Stomach (tissue), 4 donors: ENCODE measurements at regions not wholly inside any gene's neighbourhood (a gene's known extent, or its start where the extent isn't known, plus 50 kb on each side); places are given as distances from the start of the nearest gene placed in this dataset.

Source experiments
- POLR2A ChIP-seq, 4 donors: fragments of 450-650 bp; IDR thresholded peaks; one replicate each; pipeline ENCODE4 v1.6.1; 2016; ENCODE audit warnings: antibody characterized with exemption in 4 of 4, control low read depth in 2 of 4, mild to moderate bottlenecking in 1 of 4, moderate library complexity in 1 of 4
- TF ChIP-seq, protein P1 (sequence below), 7 experiments: fragments of 450-650 bp in 4 of 7; fragments of 200-600 bp in 3 of 7; sonication (generic) in 3 of 7; IDR thresholded peaks; one replicate each; pipeline ENCODE4 v1.5.1; 2016 to 2019; ENCODE audit warnings: antibody characterized with exemption in 7 of 7, control low read depth in 2 of 7, mild to moderate bottlenecking in 1 of 7

DNA sequence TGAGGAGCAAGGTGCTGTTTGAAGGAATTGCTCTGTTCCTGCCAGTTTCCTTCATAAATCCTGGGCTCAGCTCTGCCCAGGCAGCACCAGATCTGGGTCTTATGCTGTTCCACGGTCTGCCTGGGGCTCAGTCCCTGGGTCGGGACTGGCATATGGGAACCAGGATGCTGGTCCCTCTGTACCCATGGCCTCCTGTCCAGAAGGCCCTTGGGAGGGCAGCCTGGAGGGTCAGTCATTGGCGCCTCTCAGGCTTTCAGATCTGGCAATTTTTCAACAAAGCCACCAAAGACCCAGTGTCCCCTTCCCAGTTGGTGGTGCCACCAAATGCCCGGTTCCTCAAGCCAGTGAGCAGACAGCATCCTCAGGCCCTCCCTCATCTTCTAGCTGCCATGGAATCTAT is 232.7 kb upstream of the SULF2 start:
- TF ChIP-seq, protein P1, sequence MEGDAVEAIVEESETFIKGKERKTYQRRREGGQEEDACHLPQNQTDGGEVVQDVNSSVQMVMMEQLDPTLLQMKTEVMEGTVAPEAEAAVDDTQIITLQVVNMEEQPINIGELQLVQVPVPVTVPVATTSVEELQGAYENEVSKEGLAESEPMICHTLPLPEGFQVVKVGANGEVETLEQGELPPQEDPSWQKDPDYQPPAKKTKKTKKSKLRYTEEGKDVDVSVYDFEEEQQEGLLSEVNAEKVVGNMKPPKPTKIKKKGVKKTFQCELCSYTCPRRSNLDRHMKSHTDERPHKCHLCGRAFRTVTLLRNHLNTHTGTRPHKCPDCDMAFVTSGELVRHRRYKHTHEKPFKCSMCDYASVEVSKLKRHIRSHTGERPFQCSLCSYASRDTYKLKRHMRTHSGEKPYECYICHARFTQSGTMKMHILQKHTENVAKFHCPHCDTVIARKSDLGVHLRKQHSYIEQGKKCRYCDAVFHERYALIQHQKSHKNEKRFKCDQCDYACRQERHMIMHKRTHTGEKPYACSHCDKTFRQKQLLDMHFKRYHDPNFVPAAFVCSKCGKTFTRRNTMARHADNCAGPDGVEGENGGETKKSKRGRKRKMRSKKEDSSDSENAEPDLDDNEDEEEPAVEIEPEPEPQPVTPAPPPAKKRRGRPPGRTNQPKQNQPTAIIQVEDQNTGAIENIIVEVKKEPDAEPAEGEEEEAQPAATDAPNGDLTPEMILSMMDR (IDR thresholded peaks at IDR 0.05), result no peak
- no peak for TF ChIP-seq POLR2A (IDR thresholded peaks at IDR 0.05)
